Fibroblast of villous mesenchyme (primary cell): ENCODE measurements at regions not wholly inside any gene's neighbourhood (a gene's known extent, or its start where the extent isn't known, plus 50 kb on each side); places are given as distances from the start of the nearest gene placed in this dataset.

Experiments used
- DNase-seq: peaks from one replicate; pipeline ENCODE4 v3.0.0-alpha.2; 2010; ENCODE audit warnings: low read depth
- H3K4me3 ChIP-seq: 2 replicates; pipeline ENCODE4 v1.5.1; 2011; ENCODE audit warnings: low read depth, mild to moderate bottlenecking, low read length
- TF ChIP-seq, protein P1 (sequence below): IDR thresholded peaks from 2 replicates; pipeline ENCODE4 v1.5.1; 2012; ENCODE audit warnings: low read depth, mild to moderate bottlenecking, low read length; ENCODE audit not compliant: insufficient read depth

GRCh38 chr22:44400763-44401060, 88.0 kb upstream of the SHISAL1 start:
- H3K4me3 ChIP-seq: no peak overlapping the region
- TF ChIP-seq, protein P1, sequence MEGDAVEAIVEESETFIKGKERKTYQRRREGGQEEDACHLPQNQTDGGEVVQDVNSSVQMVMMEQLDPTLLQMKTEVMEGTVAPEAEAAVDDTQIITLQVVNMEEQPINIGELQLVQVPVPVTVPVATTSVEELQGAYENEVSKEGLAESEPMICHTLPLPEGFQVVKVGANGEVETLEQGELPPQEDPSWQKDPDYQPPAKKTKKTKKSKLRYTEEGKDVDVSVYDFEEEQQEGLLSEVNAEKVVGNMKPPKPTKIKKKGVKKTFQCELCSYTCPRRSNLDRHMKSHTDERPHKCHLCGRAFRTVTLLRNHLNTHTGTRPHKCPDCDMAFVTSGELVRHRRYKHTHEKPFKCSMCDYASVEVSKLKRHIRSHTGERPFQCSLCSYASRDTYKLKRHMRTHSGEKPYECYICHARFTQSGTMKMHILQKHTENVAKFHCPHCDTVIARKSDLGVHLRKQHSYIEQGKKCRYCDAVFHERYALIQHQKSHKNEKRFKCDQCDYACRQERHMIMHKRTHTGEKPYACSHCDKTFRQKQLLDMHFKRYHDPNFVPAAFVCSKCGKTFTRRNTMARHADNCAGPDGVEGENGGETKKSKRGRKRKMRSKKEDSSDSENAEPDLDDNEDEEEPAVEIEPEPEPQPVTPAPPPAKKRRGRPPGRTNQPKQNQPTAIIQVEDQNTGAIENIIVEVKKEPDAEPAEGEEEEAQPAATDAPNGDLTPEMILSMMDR: no peak
- no peak for DNase-seq

DNA sequence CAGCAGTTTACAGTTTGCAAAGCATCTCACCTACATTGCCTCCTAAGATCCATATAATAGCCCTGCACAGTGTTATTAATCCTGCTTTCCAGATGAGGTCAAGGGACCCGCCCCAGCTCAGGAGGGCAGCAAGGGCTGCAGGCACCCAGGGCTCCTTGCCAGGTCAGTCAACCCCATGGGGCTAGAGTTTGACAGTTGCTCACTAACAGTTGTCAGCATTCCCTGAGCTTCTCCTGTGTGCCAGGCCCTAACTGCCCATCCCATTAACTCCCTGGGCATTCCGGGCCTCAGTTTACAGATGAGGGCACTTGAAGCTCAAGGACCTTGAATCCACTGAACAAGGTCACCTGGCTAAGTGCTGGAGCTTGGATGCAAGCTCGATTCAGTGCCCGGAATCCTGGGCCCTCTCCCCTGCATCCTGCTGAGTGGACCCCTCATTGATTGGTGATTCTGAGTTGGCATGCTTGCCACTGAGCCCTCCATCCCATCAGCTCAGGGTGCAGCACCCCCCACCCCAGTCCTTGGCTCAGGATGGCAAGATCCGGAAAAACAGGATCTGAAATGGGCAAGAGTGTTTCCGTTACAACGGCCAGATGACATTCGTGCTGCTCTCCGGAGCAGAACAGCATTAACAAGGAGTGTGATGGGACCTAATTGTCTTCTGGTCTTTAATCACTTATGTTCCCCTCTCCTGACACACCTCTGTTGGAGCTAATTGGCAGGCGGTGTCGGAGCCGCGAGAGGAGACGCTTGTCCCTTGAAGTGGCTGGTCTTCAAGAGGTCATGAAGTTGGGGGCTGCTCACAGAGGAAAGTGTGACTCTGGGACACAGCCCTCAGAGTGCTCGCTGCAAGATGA, 87.4 kb upstream of the SHISAL1 start:
- H3K4me3 ChIP-seq: no peak overlapping the region
- DNase-seq: no peak
- TF ChIP-seq, protein P1: no peak

DNA sequence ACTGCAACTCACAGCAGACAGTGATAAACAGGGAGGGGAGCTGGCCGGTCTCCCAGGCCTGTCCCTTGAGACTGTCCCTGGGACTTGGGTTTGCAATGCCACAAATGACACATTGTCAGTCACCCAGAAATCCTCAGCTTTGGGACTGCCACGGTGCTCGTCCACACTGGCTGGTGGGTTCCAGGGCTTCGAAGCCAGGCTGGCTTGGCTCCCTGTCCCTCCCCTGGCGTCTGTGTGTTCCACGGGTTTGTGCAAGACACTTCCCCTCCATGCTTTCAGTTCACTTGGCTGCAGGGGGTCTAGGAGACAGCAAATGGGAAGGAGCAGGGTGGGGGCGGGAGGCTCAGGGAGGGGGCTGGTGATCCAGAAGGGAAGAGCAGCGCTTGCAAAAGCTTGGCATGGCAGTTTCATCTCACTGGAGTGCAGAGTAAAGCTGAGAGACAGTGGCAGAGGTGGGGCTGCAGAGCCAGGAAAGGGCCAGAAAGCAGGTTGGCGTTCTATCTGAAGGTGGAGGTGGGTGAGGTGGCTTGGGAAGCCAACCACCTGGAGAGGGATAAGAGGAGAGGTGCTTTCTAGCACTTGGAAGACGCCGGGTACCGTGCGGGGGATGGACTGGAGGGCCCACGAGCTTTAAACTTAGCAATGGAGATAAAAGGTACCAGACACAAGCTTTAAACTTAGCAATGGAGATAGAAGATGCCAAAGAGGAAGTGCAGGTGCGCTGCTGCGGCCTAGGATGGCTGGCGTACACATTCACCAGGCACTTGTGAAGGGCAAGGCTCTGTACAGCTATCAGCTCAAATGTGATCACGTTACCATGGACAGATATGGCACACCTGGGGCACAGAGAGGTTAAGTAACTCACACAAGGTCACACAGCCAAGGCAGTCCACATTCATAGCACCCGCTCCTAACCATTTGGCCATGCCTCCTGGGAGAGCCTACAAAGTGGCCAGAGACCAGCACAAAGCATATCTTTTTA, 86.4 kb upstream of the SHISAL1 start:
- H3K4me3 ChIP-seq: no peak overlapping the region
- DNase-seq: no peak
- TF ChIP-seq, protein P1: no peak

DNA sequence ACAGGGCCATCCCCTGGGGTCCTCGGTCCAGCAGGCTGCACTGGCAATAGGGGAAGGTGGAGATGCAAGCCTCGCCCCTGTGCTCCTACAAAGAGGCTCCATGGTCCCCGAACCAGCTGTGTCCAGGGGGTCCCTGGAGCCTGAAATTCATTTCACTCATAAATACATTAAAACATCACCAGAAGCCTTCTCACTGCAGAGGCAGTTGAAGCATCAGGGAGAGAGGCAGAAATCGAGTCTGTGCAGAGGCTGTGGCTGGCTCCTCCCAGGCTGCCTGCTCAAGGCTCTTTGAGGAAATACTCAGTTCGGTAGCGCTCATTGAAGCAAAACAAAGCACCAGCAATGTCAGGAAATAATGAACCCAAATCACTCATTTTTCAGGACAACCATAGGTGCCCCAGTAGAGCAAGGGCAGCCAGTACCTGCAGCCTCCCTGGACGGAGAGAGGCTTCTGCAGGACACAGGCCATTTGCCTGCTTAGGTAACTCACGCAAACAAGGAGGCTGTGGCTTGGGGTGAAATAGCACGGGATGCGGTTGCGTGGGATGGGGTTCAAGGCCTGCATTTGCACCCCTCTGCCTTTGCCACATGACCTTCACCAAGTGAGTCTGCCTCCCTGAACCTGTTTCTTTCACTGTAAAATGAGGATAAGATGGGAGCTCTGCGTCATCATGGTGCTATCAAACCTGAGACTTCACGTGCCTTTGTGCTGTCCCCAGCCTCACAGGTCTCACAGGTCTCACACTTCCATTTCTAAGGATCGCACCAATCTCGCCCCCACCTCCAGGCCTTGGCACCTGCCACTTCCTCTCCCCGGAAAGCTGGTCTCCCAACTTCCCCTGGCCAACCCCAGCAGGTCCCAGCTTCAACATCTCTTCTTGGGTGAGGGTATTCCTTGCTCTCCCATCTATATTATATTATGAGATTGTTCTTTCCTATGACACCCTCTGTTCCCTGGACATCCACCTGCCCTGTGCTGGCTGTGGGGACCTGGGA, 84.3 kb upstream of the SHISAL1 start:
- no peak for DNase-seq
- H3K4me3 ChIP-seq: no peak overlapping the region
- TF ChIP-seq, protein P1: no peak

GRCh38 chr22:44396021-44396726, 83.4 kb upstream of the SHISAL1 start:
- TF ChIP-seq, protein P1: no peak
- DNase-seq: no peak
- H3K4me3 ChIP-seq: no peak overlapping the region
